Jurkat, Clone E6-1 (cell line): ENCODE measurements at regions not wholly inside any gene's neighbourhood (a gene's known extent, or its start where the extent isn't known, plus 50 kb on each side); places are given as distances from the start of the nearest gene placed in this dataset.

Experiments used
- DNase-seq: peaks from one replicate; pipeline ENCODE4 v3.0.0-alpha.2; 2011; ENCODE audit warnings: low read depth, low spot score
- H3K4me3 ChIP-seq: 2 replicates; pipeline ENCODE4 v1.5.1; 2011; ENCODE audit warnings: mild to moderate bottlenecking, low read length, control low read depth, moderate library complexity

- no peak for DNase-seq
- H3K4me3 ChIP-seq: no peak overlapping the region
Observed at GRCh38 chr11:134471087-134471715, 59.2 kb upstream of the B3GAT1 start.

- H3K4me3 ChIP-seq: no peak overlapping the region
Observed at GRCh38 chr11:134470238-134470637, 58.2 kb upstream of the B3GAT1 start.

DNA sequence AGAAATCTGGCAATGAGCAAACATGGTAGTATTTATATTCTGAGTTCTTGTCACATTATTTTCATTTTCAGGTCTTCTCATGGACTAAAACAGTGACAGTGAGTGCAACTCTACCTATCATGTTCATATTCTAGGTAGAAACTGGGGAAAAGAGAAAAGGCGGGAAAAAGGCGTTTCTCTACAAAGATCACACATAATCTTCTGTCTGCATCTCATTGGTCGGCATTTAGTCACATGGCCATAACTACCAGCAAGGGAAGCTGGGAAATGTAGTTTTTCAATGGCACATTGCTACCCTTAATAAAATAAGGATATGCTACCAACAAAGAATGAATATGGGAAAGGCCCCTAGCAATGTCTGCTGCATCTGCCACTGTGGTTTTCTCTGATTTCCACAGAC lies 57.6 kb upstream of the B3GAT1 start:
- peak; percentile 58 for DNase-seq
- H3K4me3 ChIP-seq: no peak overlapping the region

More at GRCh38 chr11:134470238-134470637, 58.2 kb upstream of the B3GAT1 start:
- no peak for DNase-seq

- no peak for DNase-seq
- no peak overlapping the region for H3K4me3 ChIP-seq
Observed at GRCh38 chr11:134468796-134469195, 56.8 kb upstream of the B3GAT1 start.

DNA sequence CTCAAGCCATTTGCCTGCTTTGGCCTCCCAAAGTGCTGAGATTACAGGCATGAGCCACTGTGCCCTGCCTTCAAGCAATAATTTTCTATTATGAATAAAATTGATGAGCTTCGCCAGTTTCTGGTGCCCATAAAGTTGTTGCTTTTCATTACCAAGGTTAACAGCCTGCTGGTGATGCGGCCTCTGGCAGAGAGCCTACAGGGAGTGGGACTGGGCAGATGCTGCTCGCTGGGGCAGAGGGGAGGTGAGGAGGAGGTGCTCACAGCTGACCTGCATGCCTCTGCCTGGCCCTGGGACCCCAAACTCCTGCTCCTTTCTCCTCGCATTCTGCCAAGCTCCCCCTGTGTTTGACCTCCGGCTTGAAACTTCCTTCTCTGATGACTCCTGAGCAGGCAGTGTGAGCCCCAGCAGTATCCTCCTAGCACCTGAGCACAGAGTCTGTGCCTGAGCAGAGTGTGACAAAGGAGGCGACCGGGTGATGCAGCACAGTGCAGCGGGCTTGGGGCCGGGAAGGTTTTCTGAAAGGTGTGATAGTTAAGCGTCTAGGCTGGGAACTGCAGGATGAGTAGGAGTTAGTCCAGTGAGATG lies 56.1 kb upstream of the B3GAT1 start:
- no peak overlapping the region for H3K4me3 ChIP-seq
- DNase-seq: no peak

DNA sequence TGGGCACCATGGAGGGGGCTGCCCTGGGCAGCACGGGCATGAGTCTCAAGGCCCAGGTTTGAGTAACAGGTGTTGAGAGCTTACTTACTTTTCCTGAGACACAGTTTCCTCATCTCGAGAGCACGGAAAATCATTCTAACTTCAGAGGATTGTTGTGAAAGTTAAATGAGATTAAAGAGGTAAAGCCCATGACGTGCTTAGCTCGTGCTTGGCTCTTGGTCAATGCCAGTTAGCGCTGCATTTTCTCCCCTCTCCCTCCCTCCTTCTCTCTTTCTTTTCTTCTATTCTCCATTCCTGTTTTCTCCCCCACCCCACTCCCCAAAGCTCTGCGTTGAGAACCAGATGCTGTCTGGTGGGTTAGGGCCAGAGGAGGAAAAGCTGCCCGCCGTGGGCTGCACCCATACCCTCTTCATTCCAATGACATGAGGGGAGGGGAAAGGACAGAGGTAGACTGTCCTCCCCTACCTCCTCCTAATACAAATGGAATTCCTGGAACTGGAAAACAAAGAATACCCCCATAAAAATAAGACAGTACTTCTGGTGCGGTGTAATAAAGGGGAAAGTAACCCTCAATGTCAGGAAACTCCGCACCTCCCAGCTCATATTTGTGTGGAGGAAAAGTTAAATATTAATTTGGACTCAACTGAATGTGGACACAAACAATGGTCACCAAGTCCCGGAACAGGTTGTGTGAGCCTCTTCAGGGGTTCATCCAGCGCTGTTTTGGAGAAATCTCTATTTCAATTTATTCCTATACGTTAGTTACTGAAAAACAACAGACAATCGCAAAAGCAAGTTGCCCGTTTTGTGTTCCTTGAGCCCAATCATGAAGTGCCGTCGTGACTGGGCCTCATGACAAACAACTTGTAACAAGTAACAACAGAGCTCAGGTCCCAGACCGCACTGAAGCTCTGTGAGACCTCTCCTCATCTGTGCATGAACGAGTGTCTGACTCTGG lies 54.8 kb upstream of the B3GAT1 start:
- no peak overlapping the region for H3K4me3 ChIP-seq
- no peak for DNase-seq

DNA sequence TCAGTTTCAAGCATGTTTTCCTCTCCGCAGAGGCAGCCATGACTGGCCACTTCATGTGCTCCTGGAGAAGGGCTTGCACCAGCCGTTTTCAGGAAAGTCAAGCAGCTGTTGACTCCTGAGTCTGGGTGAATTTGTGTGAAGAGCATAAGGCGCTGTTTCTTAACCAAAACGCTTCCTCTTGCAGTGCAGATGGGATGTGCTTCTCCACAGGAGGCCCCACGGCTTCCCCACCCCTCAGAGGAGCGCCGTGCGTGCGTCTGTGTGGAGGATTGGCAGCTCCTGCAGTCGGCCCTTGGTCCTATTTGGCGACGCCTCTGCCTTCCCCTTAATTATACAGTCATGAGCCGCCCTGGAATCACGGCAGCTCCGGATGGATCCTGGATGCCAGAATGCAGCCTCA lies 54.1 kb upstream of the B3GAT1 start:
- DNase-seq: no peak
- H3K4me3 ChIP-seq: no peak overlapping the region

DNA sequence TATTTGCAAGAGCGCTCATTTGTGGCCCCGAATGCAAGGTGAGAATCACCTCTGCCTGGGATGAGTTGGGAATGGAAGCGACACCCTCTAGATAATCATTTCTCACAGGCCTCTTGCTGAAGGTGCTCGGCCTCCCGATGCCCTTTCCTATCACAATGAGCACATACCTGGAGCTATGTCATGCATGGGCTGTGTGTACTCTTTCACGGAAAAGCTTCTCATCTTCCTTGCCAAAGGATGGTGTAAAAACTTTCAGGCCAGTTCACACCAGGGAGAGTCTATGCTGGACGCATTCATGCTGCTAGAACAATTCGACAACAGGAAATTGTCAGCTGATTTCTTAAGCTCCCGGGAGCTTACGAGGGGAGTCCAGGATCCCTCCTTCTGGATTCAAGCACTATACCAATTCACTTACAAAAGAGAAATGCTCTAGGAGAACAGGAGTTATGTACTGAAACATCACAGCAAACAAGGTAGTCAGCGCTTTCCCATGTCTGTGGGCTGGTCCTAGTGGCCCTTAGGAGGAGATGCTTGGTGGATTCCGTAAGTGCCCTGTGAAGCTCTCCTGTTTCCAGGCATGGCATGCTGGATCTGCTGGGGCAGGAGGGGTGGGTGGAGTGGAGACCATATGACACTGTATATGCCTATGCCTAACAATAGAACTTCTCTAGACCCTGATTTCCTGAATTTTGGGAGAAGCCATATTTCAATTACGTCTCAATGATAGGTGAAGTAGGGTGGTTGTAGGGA lies 53.1 kb upstream of the B3GAT1 start:
- DNase-seq: no peak
- no peak overlapping the region for H3K4me3 ChIP-seq

DNA sequence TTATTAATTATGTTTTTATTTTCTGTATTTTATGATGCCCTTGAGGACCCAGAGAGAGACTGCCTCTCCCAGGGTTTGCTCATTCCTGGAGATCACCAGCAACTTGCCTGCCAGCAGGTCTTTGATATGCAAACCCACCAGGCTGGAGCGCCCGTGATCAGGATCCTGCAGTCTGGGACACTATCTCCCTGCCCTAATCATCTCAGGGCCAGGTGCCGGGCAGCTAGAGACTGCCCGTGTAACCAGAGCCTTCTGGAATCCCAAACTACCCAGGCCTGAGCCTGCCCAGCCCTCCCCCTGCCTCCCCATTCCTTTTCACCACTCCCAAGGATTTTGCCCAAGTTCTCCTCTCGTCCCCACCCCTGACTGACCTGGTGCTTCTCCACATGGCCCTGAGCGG lies 52.2 kb upstream of the B3GAT1 start:
- no peak for DNase-seq

GRCh38 chr11:134463716-134464115 lies 51.7 kb upstream of the B3GAT1 start:
- no peak overlapping the region for H3K4me3 ChIP-seq
- DNase-seq: no peak

More for the DNA sequence above, 52.2 kb upstream of the B3GAT1 start:
- H3K4me3 ChIP-seq: no peak overlapping the region
